Left hindlimb (tissue), 1 donor: ENCODE measurements at regions not wholly inside any gene's neighbourhood (a gene's known extent, or its start where the extent isn't known, plus 50 kb on each side); places are given as distances from the start of the nearest gene placed in this dataset.
"Not testable (repeated sequence)": the region's sequence is repeated elsewhere in the genome, so short reads cannot be mapped to it uniquely, and the experiment has no call there.

Experiments
- DNase-seq: peaks from one replicate; pipeline ENCODE4 v3.0.0-alpha.2; 2018

GRCh38 chr22:49721211-49721763, 106.4 kb downstream of the BRD1 start:
- DNase-seq, result no peak

GRCh38 chr22:49720279-49720959, 107.3 kb downstream of the BRD1 start:
- DNase-seq, result no peak

GRCh38 chr22:49719046-49719445, 108.6 kb downstream of the BRD1 start:
- no peak for DNase-seq

- DNase-seq, result no peak
Measured at GRCh38 chr22:49718396-49718795, 109.3 kb downstream of the BRD1 start.

- no peak for DNase-seq
Measured at GRCh38 chr22:49717322-49717919, 110.3 kb downstream of the BRD1 start.

DNA sequence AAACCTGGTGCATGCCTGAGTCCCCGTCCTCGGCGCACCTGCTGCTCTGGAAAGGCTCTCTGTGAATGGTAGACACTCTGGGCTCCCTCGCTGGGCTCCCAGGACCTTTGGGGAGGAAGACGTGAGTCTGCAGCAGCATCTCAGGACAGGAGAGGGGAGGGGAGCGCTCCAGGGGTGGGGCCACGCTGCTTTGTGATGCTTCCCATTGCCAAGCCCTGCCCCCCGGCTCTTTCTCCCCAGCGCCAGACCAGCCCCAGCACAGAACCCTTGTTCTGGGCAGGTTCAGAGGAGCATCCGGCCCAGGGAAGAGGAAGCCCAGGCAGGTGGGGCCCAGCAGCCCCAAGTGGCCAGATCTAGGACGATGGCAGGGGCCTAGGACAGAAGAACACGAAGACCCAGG, 111.2 kb downstream of the BRD1 start:
- DNase-seq, result no peak

- no peak for DNase-seq
Measured at GRCh38 chr22:49715450-49715849, 112.2 kb downstream of the BRD1 start.

DNA sequence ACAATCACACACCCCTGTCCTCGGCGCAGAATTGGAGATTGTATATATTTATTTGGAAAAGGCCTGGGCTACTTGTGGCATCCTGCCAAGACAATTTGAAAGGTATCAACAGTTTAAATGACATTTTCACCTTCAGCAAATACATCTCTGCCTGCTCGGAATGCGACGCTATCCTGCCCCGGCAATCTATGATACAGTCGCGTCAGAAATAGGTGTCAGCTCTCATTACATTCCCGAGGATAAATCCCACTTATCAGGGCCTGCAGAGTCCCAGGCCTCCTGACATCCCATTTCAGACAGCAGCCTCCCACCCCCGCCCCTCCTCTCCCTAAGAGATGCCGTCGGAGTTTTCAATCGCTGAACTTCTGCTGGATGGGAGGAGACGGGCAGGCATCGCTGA, 114.7 kb downstream of the BRD1 start:
- no peak for DNase-seq

GRCh38 chr22:49712195-49712791, 115.4 kb downstream of the BRD1 start:
- peak; percentile 54 for DNase-seq

GRCh38 chr22:49710746-49711145, 116.9 kb downstream of the BRD1 start:
- DNase-seq, result no peak

- no peak for DNase-seq
Measured at GRCh38 chr22:49709464-49709863, 118.2 kb downstream of the BRD1 start.

- no peak for DNase-seq
Measured at GRCh38 chr22:49705972-49706352, 121.7 kb downstream of the BRD1 start.

DNA sequence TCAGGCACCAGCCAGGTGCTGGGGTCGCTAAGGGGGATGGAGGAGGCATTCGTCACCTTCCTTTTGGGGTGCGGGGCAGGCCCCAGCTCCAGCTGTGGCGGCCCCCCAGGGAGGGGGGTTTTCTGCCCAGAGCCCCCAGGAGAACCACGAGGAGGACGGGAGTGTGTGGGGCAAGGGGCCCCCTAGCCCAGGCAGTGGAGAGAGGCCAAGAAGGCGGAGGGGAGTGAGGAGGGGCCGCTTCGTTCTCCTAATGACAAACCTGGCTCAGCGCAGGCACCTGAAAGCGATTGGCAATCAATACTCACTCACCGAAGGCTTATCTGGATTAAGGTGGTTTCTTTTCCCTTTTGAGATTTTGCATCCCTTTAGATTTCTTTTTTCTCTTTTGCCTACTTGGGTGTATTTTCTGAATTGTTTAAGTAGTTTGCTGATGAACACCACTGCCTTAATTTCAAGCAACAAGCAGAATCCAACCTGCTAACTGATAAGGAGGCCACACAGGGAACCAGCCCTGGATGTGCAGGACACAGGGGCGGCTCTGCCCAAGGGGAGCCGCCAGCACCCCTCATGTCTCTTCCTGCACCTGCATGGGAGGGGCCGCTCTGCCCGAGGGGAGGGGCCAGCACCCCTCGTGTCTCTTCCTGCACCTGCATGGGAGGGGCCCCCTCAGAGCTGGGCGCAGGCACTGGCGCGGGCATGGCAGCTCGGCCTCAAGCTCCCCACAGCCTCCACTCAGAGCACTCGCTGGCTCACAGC, 122.3 kb downstream of the BRD1 start:
- DNase-seq, result no peak

- no peak for DNase-seq
Measured at GRCh38 chr22:49704345-49705215, 123.1 kb downstream of the BRD1 start.

DNA sequence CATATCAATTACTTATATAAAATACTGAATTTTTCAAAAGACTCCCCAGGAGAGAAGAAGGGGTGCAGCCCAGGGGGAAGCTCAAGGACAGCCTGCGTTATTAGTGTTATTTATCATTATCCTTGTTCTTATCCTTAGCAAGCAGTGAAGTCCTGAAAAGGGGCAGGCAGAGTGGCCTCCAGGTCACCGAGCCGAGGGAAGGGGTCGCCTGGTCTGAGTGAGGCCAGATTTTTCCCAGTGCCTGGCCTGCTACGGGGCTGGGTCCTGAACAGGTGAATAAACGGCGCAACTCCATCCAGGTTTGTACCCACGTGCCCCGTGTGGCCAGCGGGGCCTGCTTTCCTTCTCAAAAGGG, 123.7 kb downstream of the BRD1 start:
- no peak for DNase-seq

- DNase-seq, result no peak
Measured at GRCh38 chr22:49703505-49703904, 124.2 kb downstream of the BRD1 start.

DNA sequence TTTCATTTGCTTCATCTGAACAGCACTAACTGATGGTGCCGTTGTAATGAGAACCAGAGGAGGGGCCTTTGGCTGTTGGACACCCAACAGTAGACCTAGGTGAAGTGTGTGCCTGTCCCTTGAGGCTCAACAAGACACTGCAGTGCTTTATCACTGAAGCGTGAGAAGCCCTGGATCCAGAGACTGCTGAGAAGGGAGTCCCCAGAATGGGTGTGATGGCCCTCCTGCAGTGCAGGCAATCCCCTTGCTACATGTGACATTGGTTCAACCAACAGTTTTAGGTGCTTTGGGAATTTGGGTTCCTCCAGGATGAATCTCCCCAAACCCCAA, 125.6 kb downstream of the BRD1 start:
- no peak for DNase-seq

- no peak for DNase-seq
Measured at GRCh38 chr22:49701380-49702067, 126.1 kb downstream of the BRD1 start.

- DNase-seq, result no peak
Measured at GRCh38 chr22:49699928-49700498, 127.7 kb downstream of the BRD1 start.

DNA sequence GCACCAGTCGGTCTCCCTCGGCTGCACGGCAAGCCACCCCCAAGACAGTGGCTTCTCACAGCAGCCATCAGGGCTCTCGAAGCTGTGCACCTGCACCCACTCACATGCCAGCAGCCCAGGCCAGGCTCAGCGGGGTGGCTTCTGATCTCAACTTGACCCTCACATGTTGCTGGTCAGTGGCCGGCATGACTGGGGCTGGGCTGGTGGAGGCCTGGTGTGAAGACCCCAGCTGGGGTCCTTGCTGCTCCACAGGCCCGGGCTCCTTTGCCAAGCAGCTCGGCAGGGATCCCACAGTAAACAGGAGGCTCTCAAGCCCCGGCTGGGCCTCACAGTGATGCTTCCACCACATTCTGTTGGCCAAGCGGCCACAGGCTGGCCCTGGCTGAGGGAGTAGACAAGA, 128.2 kb downstream of the BRD1 start:
- DNase-seq, result no peak

DNA sequence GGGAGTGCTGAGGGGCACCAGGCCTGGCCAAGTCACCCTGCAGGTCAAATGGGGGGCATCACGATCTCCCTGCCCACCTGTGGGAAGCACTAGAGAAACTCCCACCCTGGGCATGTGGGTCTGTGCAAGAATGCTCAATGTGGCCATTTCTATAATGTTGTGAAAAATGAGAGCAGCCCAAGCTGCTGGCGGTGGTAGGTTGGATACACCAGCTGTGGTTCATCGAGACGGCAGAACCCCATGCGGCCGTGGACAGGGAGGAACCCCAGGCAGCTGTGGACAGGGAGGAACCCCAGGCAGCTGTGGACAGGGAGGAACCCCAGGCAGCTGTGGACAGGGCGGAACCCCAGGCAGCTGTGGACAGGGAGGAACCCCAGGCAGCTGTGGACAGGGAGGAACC, 129.1 kb downstream of the BRD1 start:
- not testable (repeated sequence) for DNase-seq

GRCh38 chr22:49697047-49697446, 130.6 kb downstream of the BRD1 start:
- DNase-seq, result no peak
